GM18861 (cell line): ENCODE measurements at regions not wholly inside any gene's neighbourhood (a gene's known extent, or its start where the extent isn't known, plus 50 kb on each side); places are given as distances from the start of the nearest gene placed in this dataset.

Experiments
- ATAC-seq: cut with Tn5 transposase; IDR thresholded peaks from one replicate; pipeline ENCODE4 v1.9.1; 2021; ENCODE audit not compliant: unreplicated experiment

DNA sequence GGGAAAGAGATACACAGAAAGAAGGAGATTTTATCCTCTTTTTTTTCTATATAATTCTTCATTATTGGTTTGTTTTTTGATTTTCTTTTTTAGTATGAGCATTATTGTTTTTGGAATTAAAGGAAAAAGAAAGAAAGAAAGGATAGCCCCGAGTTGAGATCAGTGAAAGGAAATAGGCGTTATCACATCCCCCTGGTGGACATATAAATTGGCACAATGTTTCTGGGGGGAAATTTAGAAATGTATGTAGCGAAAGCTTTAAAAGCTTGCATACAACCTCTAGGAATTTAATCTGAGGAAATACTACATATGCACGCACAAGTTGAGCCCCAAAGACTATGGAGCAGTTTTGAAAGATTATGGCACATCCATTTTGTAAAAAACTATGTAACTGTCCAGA lies 226.3 kb upstream of the LDB2 start:
- ATAC-seq = no peak

DNA sequence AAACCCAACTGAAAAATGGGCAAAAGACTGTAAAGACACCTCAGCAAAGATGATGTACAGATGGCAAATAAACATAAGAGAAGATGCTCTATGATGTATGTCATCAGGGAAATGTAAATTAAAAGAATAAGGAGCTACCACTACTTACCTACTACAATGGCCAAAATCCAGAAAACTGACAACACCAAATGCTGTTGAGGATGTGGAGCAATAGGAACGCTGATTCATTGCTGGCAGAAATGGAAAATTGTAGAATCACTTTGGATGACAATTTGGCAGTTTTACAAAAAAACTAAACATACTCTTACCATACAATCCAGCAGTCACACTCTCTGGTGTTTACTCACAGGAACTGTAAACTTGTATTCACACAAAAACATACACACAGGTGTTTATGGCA lies 222.3 kb upstream of the LDB2 start:
- no peak for ATAC-seq

DNA sequence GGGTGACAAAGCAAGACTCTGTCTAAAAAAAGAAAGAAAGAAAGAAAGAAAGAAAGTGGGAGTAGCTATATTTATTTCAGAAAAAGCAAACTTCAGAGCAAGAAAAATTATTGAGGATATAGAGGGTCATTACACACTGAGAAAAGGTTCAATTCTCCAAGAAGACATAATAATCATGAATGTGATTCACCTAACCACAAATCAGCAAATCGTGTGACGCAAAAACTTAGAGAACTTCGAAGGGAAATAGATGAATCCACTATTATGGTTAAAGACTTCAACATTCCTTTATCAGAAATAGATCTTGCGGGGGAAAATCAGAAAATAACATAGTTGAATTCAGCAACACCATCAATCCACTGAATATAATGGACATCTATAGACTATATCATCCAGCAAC lies 219.3 kb upstream of the LDB2 start:
- no peak for ATAC-seq

DNA sequence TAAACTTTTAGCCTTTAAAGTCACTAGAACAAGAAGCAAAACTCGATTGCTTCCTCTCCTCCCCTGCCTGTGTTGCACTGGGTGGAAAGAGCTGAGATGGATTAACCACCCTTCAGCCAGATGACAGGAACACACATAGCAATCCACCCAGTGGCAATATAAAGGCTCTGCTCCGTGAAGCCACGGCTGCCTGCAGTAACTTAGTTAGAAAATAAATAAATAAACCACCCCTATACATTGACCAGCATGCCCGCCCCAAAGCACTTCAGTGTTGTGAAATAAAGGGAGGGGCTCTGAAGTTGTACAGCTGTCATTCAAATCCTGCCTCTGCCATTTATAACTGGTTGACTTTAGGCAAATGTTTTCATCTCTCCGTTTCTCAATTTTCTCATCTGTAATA lies 217.1 kb upstream of the LDB2 start:
- no peak for ATAC-seq

DNA sequence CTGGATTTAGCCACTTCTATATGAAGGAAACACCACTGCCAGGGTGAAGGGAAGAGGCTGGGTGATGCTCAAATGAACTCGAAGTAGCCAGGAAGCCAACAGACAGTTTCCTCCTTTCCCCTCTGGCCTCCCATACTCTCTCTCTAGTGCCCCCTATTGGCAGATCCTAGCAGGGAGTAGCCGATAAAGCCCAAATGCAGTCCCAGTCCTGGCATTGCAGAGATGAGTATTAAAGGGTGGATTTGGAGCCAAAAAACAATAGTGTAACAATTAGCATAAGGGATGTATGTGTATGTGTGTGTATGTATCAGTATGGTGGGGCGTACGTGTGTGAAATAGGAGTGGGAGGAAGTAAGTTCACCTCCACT lies 213.8 kb upstream of the LDB2 start:
- no peak for ATAC-seq

DNA sequence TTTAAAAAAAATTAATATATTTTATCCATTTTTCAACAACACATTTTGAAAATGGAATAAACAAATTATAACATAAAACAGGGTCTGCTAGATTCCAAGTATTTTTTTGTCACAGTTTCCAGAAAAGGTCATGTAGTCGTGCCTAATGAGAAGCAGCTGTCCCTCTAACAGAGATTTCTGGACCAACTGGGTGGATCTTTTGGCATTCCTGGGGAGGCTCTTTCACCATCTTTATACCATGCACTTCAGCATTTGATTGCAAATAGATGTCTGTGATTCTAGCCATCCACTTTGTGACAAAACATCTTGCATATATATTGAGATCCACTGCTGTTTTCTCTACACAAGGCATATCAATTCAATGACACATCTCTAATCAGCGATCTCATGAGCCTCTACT lies 210.7 kb upstream of the LDB2 start:
- no peak for ATAC-seq

DNA sequence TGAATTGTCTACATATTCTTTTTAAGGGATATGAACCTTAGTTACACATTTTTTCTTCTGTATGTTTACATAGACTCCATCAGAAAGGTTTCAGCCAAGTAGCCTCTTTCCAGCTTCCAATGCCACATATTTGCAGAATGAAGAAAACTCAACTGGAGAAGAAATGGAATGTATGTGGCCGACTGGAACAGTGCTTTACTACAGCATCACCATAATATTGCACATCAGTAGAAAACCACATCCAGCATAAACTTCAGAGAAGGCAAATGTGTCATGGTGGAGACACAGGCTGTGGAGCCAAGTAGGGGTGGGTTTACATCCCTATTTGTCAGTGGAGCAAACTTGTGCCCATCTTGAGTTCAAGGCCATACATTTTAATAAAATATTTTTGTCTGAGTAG lies 204.8 kb upstream of the LDB2 start:
- no peak for ATAC-seq

DNA sequence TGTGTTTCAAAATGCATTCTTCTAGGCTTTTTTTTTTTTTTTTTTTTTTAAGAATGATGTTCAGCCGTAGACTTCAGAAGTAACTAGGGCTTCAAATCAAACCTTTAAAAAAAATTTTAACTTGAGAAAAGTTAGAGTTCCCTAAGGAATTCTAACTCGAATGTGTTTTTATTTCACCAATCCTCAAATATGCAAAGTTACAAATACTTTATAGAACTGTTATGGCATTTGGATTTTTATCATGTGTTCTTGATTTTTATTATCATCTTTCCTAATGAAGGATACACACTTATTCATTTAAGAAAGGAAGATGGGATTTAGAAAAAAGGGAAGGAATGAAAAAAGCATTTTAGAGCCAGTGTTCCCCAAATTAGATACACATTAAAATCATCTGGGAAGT lies 200.6 kb upstream of the LDB2 start:
- ATAC-seq = no peak

DNA sequence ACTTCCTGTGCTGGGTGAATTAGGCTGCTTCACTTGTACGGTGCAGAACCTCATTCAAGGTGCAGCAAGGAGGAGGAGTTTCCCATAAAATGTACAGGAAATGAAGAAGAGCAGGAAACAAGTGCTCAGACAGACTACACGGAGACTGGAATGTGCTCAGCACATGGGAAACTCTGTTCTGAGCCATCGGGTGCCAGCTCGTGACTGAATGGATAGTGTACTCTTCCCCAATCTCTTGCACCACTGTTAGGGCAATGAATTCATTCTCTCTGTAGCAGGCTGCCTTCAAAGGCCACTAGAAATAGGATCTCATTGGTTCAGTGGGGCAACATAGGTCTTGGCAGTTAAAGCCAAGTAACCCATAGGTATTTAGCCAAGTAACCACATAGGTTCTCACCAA lies 200.0 kb upstream of the LDB2 start:
- no peak for ATAC-seq

DNA sequence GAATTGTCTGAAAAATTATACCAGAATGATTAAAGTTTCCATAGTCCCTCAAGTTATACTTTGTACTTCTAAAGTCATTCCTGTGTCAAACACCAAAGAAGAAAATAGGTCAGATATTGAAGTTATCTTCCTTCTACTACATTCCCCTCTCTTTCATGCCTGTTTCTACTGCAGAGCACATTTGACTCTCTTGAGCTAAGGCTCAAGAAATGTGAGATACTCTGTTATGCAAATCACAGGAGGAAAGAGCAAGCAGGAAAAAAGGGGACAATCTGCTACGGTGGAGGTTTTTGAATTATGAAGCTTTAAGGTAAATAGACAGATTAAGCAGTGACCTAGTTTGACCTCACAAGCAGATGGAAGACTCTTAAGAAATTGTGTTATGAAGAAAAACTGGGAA lies 198.9 kb upstream of the LDB2 start:
- ATAC-seq = no peak

DNA sequence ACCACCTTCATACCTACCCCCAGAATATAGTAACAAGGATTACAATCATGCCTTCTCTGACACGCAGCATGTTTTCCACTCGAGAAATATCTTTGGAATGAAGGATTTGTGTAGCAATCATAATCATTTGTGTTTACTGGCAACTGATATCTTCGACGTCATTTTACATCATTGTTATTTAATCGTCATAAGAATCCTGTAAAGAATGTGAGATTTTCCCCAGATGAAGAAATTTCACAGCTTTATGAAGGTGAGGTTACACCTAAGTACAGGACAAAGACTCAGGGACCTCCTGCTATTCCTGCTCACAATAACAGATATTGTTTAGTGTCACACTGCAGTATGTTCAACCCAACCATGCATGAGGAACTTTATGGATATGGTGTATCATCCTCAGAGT lies 198.2 kb upstream of the LDB2 start:
- ATAC-seq = no peak

DNA sequence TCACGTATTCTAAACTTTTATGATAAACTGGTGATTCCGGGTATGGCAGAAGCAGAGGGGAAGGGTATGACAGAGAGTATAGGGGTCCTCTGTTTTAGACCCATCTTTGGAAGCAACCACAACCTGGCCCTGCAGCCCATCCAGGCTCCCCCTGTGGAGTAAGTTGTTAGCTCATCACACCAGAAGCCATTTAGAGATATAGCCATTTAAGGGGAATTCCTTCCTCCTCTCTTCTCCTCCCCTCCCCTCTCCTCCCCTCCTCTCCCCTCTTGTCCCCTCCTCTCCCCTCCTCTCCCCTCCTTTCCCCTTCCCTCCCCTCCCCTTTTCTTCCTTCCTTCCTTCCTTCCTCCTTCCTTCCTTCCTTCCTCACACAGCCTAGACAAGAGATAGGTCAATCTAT lies 197.3 kb upstream of the LDB2 start:
- no peak for ATAC-seq

DNA sequence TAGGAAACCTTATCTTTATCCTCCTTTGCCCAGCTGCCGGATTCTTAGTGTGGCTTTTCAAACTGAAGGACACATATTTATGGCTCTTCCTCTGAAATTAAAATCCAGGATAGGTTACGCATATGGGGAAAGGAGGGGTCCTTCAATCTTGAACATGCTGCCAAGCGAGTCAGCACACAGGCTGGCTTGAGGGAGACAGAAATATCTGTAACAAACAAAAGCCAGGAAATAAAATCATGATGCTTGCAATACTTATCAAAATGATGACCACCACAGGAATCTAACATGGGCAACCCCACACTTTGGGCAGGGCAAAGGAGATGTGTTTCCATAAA lies 196.4 kb upstream of the LDB2 start:
- ATAC-seq = no peak

DNA sequence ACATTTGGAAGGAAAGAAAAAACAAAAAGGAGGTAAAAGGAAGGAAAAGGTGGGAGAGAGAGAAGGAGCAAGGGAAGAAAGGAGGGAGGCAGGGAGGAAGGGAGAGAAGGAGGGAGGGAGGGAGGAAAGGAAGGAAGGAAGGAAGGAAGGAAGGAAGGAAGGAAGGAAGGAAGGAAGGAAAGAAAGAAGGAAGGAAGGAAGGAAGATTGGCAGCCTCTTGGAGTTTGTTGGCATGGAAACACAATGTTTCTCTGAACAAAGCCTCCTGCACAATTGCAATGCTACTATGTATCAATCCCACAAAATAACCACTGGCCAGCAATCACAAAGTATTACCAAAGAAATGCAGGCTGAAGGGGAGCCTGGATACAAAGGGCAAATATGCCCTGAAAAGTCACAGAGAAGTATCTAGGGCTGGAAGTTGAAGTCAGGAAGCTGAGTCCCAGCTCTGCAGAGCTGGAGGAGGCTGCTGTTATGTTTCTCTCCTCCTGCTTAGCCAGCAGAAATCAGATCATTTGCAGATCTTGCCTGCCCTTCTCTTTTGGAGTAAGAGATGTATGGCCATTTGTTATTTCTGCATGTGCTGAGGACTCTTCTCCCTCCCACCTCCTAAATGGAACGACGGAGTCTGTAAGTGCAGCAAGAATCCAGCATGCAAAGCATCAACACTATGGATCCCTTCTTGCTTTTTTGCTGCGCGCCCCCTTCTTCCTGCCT lies 195.9 kb upstream of the LDB2 start:
- ATAC-seq = no peak

DNA sequence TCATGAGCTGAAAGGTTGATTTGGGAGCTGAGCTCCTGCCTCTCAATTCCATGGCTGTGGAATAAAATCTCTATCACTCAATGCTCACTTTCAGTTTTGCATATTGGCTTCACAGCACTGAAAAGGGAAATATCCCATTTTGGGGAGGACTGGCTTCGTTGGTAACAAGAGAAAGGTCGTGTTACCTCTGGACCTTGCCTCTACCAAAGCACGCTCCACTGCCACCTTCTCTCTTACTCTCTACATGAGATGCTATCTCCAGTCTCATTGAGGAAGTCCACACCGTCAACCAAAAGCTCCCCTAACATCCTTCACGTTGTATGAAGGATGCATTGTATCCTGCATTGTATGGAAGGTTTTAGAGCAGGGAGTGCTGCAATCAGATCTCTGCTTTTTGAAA lies 195.0 kb upstream of the LDB2 start:
- no peak for ATAC-seq

DNA sequence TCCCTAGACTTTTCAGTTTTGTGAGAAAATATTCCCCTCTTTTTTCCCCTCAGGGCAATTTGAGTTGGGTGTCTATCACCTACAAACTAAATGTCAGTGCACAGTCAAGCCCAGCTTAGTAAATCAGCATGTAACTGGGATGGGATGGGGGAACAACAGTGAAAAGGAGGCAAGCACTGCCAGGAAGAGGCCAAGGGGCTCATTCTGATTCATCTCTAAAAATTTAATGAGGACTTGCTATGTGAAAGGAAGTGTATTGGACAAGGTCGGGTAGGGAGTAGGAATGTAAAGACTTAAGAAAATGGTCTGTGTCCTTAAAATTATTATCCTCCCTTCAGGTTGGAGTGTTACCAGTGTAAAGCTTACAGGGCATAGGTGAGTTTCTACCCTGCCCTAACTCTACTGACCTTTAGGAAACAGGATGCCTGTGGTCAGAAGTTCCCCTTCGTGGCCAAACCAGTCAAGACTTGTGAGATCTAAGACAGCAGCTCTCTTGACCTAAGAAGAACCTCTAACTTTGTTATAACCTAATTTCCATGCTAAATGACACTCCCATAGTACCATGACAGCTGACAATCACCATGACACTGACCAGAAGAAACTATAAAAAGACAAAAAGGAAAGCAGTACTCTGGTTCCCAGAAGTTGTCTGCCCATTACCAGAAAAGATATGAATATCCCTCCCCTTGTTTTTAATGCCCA lies 194.4 kb upstream of the LDB2 start:
- ATAC-seq = peak; percentile 96

DNA sequence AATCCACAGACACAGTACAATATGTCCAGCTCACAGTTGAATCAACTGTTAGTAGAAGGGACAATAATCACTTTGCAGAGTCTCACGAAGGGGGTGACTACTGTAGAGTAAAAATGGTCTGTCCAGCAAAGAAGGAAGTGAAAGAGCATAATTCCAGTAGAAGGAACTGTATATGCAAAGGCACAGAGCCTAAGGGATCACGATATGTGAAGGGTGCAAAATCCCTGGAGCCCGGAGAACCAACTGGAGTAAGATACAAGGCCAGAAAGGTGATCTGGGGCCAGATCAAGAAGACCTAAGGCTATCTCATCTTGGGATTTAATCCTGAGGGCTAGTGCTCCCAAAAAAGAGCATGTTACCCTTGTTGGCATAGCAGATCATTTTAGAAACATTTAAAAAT lies 192.7 kb upstream of the LDB2 start:
- no peak for ATAC-seq

DNA sequence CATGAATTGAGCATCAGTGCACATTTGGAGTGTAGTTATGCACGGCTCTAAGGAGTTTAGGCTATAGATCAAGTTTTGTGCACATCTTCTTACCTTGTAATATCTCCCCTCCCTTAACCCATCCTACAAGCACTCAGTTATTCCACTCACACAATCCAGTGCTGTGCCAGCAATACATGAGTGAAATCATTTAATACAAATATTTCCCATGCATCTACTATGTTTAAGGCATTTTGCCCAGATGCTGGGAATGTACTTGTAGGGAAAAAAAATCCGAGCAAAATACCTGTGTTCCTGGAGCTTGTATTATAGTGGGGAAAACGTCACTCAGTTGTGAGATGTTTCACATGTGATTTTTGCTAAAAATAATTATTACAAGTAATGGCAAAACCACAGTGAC lies 191.6 kb upstream of the LDB2 start:
- no peak for ATAC-seq

DNA sequence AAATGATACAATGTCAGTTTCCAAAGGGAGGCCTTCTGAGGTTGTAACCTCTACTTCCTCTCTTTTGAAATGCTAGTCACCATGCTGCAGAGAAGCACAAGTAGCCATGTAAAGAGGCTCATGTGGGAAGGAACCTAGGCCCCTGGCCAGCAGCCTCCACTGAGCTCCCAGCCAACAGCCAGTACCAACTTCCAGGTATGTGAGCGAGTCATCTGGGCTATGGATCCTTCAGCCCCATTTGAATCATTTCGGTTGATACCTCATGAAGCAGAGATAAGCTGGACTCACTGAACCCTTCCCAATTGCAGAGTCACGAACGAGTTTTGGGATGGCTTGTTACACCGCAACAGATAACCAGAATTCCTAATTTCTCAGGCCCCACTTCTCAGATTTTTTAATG lies 187.0 kb upstream of the LDB2 start:
- no peak for ATAC-seq

DNA sequence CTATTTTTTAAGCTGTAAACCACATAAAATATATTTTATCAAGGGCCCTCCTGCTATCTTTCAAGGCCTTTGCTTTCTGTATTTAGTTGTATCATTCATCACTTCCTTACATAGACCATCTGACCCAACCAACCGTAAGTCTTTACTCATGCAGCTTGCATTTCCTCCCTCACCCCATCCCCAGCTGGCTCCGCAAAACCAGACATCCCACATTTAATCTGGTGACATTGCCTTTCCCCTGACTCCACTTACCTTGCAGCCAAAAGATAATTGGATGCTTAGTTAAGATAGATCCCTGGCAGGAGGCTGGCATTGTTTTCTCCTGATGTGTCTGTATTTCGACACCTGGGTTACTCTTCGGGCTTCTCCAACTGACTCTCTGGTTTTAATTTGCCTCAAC lies 183.7 kb upstream of the LDB2 start:
- no peak for ATAC-seq

DNA sequence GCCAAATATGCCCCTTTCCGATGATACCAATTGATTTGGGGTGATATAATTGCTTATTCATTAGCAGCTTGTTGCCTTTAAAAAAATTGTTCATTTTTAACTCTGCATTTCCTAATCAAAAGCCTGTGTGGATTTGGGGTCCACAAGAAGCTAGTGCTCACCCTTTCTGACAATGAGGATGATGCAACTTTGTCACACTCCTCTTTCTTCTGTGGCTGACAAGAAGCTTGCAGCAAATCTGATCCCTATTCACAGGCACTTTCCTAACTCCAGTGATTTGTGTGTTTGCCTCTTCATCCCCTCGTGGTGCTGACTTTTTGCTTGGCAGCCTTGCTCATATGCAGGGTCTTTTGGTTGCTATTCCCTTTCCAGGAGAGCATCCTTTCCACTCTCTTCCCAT lies 182.7 kb upstream of the LDB2 start:
- no peak for ATAC-seq

DNA sequence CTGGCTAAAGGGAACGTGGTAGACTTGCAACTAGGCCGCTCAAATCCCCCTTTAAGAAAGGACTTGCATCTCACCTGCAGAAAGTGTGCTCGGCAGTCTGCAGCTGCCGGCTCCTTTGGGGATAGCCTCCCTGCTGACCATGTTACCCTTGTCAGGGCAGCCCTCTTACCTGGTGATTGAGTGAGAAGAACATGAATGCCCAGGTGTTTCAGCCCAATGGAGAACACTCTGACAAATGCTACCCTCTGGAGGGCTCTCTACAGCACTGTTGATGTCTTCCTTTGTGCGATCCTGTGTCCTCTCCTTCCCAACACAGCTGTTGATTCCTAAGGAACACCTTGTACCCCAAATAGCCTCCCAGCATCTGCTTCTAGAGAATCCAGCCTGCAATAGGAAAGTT lies 178.7 kb upstream of the LDB2 start:
- no peak for ATAC-seq

DNA sequence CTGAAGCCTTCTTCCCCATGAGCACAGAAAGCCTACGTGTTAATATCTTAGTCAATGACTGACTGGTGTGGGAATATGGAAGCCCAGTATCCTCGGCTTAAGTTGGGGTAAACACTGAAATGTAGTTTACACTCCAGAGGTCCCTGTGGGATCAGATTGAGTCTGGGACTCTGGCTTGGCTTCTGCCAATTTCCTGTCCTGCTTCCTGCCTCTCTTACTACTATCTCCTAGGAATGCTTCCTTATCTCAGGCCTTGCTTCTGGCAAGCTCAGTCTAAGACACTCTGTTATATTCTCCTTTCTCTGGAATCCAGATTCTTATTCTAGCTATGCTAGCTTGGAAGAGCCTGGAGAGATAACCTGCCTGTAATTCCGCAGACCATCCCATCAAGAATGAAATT lies 174.0 kb upstream of the LDB2 start:
- no peak for ATAC-seq
